HCEC 1CT (cell line): ENCODE measurements at regions not wholly inside any gene's neighbourhood (a gene's known extent, or its start where the extent isn't known, plus 50 kb on each side); places are given as distances from the start of the nearest gene placed in this dataset.

Experiments used
- DNase-seq: peaks from one replicate; pipeline ENCODE4 v3.0.0-alpha.2; 2017

DNA sequence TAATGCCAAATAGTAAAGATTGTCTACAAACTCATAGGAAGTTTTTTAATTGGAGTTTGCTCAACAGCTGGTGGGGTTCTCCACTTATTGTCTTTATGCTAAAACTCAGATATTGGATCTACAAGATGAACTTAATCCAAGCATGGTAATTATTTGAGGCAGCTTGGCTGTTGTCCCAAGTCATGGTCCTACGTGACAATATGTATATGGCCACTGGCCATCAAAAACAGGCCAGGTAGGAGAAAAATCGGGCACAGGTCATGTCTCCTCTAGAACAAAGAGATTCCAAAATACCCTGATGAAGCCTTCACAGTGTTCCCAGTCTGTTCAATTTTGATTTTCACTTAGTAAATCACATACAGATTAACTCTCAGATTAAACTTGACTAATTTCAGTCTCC lies 606.4 kb downstream of the TNS3 start:
- no peak for DNase-seq

DNA sequence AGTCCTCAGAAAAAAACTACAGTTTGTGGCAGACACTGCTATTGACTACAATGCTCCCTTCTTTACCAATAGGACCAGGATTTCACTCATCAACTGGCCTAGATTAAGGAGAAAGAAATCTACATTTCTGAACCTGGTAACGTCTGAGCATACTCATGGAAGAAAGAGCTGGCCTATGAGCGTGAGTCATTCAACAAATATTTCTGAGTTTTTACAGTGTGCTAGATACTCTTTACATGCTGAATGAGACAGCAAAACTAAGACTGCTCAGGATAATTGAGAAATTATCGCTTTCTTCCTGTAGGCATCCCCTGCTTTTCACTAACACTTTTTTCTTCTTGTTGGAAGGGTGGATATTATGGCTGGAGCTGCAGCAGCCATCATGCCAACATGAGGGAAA lies 609.7 kb downstream of the TNS3 start:
- DNase-seq = peak; percentile 80

DNA sequence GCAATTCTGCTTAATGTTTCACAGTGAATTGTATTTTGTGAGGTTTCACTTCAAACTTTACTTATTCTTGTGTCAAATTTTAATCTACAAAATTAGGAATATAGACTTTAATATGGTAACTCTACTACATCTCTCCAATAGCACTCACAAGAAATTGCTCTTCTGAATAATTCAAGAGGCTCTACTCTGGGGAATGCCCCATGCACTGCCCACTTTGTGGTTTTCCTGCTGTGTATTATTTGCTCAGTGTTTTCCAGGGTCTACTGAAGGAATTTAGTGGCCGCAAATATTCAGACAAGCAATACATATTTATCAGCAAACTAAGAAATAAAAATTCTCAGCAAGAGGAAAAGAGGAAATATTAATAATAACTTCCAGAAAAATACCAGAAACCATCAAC lies 611.4 kb downstream of the TNS3 start:
- no peak for DNase-seq

DNA sequence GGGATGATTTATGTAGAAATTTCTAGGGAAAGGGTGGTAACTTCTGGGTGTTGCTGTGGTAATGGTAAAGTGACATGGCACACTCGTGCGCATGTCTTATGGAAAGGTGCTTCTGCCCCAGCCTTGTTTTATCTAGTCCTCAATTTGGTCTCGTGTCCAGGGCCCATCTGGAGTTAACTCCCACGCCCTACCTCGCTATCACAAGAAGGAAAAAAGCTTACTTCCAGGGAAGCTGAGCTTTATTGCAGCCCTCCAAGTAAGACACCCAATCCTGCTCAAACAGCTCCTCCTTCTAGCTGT lies 611.8 kb downstream of the TNS3 start:
- no peak for DNase-seq

DNA sequence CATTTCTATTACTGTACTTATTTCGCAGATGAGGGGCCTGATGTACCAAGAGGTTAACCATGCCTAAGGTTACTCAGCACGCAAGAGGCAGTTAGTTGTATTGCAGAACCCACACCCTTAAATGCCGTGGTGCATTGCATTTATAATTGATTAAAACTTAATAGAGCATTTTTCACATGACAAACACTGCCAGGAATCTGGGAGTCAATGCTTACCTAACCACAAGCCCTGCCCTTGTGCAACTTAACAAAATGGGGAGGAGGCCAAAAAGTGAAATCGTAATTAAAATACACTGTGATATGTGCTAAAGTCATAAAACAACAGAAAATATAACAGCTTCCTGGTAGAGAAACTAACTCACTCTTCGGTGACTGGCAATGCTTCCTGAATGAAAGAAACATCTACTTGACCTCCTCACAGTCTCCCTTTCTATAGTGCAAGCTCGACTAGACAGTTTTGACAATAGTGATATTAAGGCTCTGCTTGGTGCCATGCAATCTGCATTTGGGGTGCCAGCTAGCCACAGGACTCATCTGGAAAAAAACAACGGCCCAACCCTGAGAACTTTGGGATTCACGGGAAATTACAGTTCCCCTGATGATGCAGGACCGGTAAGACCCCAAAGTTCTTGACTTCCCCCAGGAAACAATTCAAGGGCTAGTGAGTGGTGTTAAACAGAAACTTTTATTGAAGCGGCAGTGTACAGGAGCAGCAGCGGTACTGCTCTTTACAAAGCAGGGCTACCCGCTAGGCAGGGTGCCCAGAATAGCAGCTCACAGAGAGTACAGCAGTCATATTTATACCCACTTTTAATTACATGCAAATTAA lies 612.4 kb downstream of the TNS3 start:
- DNase-seq = peak; percentile 4

DNA sequence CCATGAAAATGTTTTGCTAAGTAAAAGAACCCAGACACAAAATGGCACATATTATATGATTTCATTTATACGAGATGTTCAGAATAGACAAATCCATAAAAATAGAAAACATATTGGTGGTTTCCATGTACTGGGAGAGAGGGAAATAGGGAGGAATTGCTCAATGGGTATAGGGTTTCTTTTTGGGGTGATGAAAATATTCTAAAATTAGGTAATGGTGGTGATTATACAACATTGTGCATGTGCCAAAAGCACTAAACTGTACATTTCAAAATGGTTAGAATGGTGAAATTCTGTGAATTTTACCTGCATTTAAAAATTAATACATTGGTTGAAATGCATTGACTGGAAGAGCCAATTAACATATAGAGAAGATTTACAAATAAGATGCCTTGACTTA lies 613.9 kb downstream of the TNS3 start:
- no peak for DNase-seq

DNA sequence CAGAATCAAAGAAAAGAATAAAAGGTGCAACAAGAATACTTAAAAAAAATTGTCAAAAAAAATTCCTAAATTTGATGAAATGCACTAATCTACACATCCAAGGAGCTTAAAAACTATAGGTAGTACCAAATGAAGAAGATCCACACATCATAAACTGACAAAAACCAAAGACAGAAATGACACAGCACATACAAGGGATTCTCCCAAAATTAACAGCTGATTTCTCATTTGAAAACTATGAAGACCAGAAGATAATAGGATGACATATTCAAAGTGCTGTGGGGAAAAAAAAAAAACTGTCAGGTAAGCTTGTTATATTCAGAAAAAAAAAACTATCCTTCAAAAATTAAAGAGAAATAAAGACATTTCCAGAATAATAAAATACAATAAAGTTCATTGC lies 618.2 kb downstream of the TNS3 start:
- DNase-seq = no peak

DNA sequence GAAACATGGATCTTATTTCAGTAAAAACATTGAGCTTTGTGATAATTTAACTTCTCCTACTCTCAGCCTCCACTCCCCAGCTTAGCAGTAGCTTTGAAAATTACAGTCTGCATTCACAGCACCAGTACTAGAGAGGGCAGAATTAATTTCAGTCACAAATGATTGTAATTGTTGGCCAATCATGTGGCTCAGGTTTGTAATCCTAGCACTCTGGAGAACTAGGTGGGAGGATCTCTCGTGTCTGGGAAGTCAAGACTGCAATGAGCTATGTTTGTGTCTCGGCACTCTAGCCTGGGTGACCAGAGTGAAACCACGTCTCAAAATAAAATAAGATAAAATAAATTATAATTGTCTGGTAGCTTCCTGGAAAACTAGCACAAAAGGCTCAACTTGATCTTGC lies 620.9 kb downstream of the TNS3 start:
- DNase-seq = no peak

DNA sequence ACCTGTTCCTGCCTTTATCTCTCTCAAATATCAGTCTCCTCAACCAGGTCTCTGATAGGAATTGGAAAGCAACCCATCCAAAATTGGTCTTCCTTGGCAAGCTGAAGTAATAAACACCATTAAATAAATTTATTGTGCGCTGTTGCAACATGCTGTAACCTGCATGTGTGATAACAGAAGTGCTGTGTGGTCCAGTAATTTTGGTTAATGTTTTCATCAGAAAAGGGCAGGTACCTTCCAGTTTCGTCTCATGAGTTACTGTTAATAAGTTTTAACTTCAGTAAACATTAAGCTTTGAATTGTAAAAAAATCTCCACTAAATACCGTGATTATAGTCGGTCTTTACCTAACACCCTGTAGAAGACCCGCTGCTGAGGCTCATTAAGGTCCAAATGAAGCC lies 624.7 kb downstream of the TNS3 start:
- DNase-seq = no peak

DNA sequence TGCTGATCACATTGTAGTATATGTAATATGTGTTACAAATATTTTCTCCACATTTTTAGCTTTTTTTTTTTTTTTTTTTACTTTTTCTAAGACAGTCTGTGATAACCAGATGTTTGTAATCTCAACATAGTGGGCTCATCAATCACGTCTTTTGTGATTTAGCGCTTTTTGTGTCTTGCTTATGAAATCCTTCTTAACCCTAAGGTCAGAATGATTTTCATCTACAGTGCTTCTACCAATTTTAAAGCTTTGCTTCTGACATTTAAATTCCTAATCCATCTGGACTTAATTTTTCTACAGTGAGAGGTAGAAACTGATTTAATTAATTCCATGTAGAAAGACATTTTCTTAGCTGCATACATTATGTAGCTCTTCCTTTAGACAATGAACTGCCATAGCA lies 626.4 kb downstream of the TNS3 start:
- no peak for DNase-seq

DNA sequence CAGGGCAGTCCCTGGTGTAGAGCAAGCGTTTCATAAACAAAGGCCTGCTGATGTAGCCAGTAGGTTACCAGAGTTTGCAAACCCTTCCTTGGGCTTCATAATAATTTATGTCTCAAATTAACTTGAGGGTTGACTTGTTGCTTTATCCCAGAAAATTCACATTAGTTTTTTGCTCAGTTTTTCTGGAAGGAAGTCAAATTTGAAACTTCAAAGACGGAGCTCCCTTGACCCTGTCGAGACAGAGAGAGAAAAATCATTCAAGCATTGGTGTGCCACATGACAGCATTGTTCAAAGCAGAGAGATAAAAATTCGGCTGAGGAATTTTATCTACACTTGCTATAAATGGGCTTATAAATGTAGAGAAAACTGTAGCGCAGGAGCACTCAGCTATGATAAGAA lies 627.7 kb downstream of the TNS3 start:
- no peak for DNase-seq

DNA sequence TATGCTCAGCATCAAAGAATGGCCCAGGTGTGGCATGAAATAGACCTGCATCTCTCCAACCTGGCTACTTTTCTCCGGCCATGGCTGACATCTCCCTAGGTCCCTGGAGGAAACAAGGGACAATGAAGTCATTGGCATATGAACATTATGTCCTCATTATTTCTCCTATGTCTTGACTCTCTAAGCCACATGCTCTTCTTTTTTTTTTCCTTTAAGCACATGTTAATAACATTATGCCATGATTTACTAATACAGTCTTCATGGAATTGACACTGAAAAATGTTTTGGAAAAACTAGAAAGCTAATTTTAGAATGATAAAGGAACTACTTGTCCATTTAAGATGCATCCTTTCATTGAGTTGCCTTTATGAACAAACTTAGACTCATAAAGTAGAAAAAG lies 628.9 kb downstream of the TNS3 start:
- DNase-seq = no peak

DNA sequence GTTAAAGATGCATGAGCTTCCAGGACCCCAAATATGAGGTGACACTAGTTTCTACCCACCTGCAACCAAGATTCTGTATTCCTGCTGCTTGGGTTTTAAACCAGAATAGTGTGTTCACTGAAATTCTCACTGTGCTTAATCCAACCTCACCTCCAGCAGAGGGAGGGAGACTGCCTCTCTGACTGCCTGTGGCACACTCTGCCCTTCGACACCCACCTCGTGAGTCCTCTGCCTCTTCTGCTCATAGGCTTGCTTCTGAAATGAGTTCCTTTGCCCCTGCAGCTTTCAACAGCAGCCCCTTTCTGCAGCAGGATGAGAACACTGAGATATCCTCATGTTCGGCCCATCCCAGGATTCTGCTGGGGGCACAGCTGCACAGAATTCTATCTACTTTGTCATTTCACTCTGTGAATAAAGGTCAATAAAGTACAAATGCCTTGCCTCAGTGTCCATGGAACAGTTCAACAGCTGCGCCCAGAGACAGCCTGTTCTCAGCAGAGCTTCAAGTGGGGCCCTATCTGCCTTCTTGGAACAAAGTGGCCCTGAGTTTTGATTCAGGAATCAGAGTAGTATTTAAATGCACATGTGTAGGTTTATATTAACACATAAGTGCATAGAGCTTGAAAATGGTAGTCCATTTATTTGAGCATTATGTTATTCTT lies 632.5 kb downstream of the TNS3 start:
- DNase-seq = no peak

DNA sequence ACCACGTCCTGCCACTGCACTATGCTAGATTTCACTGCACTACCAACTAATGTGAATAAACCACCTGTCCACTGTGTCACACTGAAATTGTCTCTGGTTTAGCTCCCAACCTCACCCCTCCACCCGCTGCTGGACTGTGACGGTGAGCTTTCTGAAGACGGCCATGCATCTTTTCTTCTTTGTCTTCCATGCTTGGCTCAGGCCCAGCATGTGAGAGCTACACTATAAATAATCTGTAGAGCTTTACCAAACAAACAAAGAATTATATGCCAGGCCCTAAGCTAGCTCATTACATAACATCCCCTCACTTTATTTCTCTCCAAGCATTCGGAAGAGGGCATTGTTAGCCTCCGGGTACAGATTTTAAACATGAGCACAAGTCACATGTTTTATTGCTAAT lies 633.2 kb downstream of the TNS3 start:
- DNase-seq = no peak

DNA sequence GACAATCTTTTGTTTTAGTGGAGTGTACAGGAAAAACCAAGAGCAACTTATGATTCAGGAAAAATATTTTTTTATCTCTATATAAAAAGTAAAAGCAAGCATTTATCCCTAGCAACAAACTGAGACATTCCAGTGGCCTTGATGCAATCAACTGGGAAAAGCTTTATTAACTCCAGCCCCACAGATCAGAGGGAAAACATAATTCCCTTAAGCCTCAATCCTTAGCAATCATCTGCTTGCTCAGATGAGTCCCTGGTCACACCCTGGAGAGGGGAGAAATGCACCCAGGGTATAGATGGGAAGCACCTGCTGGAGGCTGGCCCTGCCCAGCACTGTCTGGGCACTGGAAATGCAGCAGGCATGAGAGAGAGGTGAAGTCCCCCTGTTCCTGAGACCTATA lies 636.6 kb downstream of the TNS3 start:
- no peak for DNase-seq

DNA sequence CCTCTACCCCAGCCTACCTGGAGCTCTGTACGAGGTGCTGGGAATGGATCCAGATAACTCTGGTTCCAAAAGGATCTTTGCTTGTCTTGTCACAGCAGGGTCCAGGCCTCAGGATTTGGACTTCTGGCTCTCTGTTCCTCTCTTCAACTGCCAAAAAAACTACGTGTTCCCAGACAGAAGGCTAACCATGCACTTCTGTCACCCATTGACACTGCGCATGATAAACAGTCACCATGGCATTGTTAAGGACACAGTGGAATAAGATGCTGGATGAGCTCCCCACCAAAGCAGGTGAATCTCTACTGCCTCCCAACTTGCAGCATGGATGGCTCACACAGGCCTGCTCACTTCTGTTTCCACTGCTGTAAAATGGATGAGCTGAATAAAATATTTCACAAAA lies 637.9 kb downstream of the TNS3 start:
- no peak for DNase-seq

DNA sequence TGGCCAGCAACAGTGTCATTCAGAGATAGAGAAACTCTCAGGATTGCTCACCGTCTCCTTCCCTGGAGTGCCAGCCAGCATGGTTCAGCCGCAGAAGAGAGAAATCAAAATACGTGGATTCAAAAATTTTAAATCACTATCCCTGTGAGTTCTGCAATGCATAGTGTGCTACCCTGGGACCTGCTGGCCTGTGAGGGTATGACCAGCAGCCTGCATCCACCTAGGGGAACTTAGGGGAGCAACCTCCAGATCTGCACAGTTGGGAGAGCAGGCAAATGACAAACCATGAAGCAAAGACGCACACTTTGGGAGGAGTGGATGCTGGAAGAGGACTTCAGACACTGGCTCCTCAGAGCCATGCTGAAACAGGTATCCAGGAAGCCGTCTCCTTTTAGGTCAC lies 639.3 kb downstream of the TNS3 start:
- DNase-seq = no peak

DNA sequence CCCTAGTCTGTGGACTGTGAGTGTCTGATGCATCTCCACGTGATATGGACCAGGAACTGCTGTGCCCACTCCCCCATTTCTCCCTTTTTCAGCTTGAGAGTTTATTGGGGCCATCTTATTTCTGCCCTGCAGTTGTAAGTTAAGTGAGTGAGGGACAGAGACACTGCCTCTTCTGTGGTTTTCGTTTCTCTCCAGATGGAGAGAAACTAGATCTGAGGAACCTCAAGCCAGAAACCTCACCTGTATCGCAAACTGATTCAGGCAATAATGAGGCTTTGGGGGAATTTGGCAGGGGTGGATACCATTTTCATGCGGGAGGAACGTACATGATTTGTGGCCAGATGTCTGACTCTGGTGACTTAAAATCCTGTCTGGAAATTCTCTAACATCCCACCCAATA lies 641.7 kb downstream of the TNS3 start:
- DNase-seq = no peak

DNA sequence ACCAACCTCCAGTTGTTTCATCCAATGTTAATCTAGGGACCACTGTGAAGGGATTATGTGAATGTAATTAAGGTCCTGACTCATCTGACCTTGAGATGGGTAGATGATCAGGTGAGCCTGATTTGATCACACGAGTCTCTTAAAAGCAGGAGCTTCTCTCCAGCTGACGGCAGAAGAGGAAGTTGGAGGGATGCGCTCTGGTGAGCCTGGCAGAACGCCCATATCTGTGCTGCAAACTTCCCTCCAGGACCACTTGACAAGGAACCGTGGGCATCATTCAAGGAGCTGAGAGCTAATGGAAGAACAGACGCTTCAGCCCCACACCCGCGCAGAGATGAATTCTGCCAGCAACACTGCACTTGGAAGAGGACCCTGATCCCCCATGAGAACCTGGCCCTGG lies 642.4 kb downstream of the TNS3 start:
- no peak for DNase-seq

DNA sequence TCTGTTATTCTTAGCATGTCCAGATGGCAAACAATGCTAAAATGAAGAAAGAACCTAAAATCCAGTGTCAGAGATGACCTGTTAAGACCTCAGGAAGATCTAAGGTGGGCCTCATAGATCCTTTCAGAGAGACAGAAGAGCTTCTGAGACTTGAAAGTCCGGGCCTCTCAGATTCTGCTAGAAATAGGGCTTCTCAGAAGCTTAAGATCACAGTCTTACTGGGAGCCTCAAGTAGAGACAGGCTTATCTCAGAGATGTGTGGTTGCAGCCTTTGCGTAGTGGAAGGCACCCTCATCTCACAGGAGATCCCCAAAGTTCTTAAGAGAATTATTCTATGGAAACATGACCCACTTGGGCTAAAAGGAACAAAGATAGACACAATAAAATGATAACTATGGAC lies 642.8 kb downstream of the TNS3 start:
- DNase-seq = no peak

DNA sequence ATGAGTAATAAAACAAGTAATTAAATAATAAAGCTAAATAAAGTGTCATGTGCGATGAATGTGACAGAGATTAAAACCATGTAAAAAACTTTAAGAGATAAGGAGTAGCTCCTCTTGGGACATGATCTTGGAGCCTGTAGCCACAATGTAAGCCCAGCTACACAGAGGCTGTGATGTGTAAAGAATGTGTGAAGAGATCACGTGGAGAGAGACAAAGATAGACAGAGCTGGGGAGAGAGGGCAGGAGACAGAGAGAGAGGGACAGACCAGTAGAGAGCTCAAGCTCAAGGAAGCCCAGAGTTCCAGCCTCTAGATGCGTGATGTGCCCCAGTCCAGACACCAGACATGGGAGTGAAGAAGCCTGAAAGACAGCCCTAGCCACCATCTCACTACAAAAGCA lies 644.1 kb downstream of the TNS3 start:
- DNase-seq = no peak

DNA sequence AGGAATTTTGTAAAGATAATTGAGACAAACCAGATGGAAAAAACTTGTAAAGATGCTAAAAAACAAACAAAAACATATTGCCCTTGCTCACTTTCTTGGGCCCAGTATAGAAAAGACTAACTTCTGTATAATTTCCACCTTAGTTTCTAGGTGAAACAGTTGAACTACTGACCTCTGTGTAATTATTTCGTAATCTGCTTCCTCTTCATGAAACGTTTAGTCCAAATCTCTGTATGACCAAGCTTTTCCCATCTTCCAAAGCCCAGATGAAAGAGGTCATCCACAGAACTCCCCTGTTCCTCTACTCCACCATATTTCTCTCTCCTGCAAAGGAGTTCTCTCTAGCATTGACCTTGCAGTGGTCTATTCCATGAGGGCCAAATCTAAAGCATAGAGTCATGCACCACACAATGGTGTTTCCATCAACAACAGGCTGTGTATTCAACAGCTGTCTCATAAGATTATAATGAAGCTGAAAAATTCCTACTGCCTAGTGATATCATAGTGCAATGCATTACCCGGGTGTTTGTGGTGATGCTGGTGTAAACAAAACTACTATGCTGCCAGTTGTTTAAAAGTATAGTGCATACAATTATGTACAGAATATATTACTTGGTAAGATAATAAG lies 647.6 kb downstream of the TNS3 start:
- peak; percentile 37 for DNase-seq

DNA sequence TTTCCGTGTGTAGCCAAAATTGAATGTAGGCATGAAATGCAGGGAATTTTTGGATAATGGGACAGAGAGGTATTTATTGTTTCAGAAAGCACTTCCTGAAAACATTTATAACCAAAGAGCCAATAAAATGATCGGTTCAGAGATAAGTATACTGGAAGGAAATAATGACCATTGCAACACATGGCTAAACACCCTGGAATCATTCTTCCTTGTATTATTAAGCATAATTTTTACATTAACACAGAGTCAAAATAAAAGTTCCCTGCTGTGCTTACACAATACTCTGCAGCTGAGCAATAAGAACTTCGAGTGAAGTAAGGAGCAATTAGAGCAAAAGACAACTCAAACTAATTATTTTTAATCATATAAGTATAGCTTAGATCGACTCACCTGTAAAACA lies 648.3 kb downstream of the TNS3 start:
- DNase-seq = peak; percentile 22

DNA sequence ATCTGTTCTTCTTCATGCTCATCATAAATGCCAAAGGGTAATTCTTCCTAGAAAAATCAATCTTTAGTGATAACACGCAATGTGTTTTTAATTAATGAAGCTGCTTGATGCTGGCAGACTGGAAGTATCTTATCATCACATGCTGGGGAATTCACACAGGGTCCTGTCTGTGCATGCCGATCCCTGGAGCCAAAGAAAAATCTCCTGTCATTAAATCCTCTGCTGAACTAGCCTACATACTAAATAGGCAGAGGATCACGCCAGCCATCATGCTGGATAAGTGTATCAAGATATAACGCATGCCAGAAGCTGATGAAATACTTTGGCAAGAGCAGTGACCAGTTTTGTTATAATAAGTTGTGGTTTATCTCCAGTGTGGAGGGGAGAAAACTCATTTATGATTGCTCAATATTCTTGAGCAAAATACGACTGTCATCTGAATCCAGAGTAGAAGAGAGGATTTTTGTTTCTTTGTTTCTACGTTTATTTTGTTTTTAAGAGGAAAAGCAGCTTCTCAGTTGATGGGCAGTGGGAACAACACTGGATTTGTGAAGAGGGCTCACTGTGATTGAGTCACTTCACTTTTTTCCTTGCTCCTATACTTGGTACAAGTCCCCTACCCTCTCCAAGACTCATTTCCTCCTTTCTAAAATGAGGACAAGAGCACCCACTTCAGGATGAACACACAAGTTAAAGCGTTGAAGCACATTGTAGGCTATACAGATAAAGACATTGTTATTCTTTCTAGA lies 649.1 kb downstream of the TNS3 start:
- DNase-seq = peak; percentile 93
